ENCODE measurements at regions not wholly inside any gene's neighbourhood (a gene's known extent, or its start where the extent isn't known, plus 50 kb on each side); places are given as distances from the start of the nearest gene placed in this dataset.

DNA sequence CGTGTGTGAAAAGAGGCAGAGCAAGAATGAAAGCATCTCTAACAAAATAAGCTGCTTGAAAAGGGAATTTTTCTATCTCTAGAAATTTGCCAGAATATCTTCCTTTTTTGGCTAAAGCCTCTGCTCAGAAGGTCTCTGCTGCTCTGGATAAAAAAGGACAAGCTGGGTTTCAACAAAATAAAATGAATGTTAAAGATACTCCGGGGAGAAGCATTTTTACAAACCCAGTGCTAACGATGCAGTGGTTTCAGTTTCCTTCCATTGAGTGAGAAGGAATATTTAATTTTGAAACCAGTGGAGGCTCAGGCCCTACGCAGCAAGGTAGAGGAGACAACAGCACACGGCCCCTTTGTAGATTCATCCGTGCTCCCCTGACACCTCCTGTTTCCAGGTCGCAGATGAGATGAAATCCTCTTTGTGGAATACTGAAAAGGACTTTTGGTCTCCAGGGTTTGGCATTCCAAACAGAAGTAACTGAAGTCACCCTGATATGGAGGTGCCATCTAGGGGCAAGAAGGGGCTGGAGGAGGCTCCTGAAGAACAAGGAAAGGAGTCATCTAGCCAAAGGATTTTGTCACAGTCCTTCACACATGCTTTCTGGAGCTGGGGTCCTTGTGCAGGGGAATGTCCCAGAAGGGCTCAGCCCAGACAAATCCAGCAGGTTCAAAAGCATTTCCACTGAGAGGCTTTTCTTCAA, 65.7 kb upstream of the SYT6 start:
- H3K4me2 ChIP-seq (ENCODE audit: insufficient read depth, low read length): no peak overlapping the region
- no peak for FAIRE-seq
- no peak for ATAC-seq
- no peaks in the 10 kb centered on the region for H3K4me1 ChIP-seq (replicated peaks in 1 of 2; ENCODE audit: control insufficient read depth in 2 of 2, insufficient read depth in 2 of 2, low read length in 2 of 2)
- TF ChIP-seq POLR3G (IDR thresholded peaks at IDR 0.05; ENCODE audit: extremely low read depth, insufficient read length, insufficient replicate concordance) (no peak), MEF2D (tag; conservative IDR thresholded peaks at IDR 0.05; ENCODE audit: low read depth) (no peak), TGIF2 (CRISPR knock-in tag; IDR thresholded peaks at IDR 0.05) (no peak), BMI1 (IDR thresholded peaks at IDR 0.05; ENCODE audit: low read length) (no peak), MCM5 (IDR thresholded peaks at IDR 0.05; ENCODE audit: low read depth) (no peak), ZNF133 (CRISPR knock-in tag; IDR thresholded peaks at IDR 0.05) (no peak), ZNF699 (CRISPR knock-in tag; IDR thresholded peaks at IDR 0.05; ENCODE audit: insufficient replicate concordance) (no peak), NR3C1 (CRISPR knock-in tag; IDR thresholded peaks at IDR 0.05) (no peak), SETDB1 (IDR thresholded peaks at IDR 0.05; ENCODE audit: low read length) (no peak), NR2F6 (CRISPR knock-in tag; IDR thresholded peaks at IDR 0.05) (no peak), RAD21 (CRISPR knock-in tag; conservative IDR thresholded peaks at IDR 0.05 in 1 of 2, IDR thresholded peaks at IDR 0.05 in 1 of 2) (peak in 1 of 2 experiments; percentile 44; a peak in 2 of 4 replicates)
- TF ChIP-seq, protein P1, sequence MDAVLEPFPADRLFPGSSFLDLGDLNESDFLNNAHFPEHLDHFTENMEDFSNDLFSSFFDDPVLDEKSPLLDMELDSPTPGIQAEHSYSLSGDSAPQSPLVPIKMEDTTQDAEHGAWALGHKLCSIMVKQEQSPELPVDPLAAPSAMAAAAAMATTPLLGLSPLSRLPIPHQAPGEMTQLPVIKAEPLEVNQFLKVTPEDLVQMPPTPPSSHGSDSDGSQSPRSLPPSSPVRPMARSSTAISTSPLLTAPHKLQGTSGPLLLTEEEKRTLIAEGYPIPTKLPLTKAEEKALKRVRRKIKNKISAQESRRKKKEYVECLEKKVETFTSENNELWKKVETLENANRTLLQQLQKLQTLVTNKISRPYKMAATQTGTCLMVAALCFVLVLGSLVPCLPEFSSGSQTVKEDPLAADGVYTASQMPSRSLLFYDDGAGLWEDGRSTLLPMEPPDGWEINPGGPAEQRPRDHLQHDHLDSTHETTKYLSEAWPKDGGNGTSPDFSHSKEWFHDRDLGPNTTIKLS (IDR thresholded peaks at IDR 0.05; ENCODE audit: borderline replicate concordance, low read depth): no peak
- TF ChIP-seq, protein P2, sequence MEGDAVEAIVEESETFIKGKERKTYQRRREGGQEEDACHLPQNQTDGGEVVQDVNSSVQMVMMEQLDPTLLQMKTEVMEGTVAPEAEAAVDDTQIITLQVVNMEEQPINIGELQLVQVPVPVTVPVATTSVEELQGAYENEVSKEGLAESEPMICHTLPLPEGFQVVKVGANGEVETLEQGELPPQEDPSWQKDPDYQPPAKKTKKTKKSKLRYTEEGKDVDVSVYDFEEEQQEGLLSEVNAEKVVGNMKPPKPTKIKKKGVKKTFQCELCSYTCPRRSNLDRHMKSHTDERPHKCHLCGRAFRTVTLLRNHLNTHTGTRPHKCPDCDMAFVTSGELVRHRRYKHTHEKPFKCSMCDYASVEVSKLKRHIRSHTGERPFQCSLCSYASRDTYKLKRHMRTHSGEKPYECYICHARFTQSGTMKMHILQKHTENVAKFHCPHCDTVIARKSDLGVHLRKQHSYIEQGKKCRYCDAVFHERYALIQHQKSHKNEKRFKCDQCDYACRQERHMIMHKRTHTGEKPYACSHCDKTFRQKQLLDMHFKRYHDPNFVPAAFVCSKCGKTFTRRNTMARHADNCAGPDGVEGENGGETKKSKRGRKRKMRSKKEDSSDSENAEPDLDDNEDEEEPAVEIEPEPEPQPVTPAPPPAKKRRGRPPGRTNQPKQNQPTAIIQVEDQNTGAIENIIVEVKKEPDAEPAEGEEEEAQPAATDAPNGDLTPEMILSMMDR (IDR thresholded peaks at IDR 0.05 in 2 of 3, conservative IDR thresholded peaks at IDR 0.05 in 1 of 3; ENCODE audit: insufficient read depth in 2 of 3, low read depth in 1 of 3, low read length in 3 of 3): peak in 2 of 3 experiments; percentile 24 to 42; a peak in 2 of 6 replicates
- TF ChIP-seq, protein P3, sequence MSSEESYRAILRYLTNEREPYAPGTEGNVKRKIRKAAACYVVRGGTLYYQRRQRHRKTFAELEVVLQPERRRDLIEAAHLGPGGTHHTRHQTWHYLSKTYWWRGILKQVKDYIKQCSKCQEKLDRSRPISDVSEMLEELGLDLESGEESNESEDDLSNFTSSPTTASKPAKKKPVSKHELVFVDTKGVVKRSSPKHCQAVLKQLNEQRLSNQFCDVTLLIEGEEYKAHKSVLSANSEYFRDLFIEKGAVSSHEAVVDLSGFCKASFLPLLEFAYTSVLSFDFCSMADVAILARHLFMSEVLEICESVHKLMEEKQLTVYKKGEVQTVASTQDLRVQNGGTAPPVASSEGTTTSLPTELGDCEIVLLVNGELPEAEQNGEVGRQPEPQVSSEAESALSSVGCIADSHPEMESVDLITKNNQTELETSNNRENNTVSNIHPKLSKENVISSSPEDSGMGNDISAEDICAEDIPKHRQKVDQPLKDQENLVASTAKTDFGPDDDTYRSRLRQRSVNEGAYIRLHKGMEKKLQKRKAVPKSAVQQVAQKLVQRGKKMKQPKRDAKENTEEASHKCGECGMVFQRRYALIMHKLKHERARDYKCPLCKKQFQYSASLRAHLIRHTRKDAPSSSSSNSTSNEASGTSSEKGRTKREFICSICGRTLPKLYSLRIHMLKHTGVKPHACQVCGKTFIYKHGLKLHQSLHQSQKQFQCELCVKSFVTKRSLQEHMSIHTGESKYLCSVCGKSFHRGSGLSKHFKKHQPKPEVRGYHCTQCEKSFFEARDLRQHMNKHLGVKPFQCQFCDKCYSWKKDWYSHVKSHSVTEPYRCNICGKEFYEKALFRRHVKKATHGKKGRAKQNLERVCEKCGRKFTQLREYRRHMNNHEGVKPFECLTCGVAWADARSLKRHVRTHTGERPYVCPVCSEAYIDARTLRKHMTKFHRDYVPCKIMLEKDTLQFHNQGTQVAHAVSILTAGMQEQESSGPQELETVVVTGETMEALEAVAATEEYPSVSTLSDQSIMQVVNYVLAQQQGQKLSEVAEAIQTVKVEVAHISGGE (CRISPR knock-in tag; IDR thresholded peaks at IDR 0.05): peak in 1 of 3 experiments; percentile 7; a peak in 1 of 6 replicates
- in situ Hi-C loops (cut with MboI) (no loop called here), intact Hi-C loops (cut with micrococcal nuclease) (loop anchor here (10.0 kb wide), 1 partner anchor 245 kb away; the partner anchor contains the start of gene OLFML3)
- H3K9ac ChIP-seq (ENCODE audit: insufficient read depth in 1 of 2, low read depth in 2 of 2, low read length in 2 of 2): no peak overlapping the region
- no TSS peak for BruUV-seq (replicated peaks)
- H2AFZ ChIP-seq (ENCODE audit: low read depth, low read length): no peak overlapping the region
- H3K4me3 ChIP-seq: no peak overlapping the region
- peaks cover 2 to 18% of the 10 kb centered on the region in 2 experiments; a peak in 4 of 5 replicates for H3K27me3 ChIP-seq (ENCODE audit: control insufficient read depth in 2 of 2, insufficient read depth in 2 of 2, low read length in 2 of 2)
- no peak overlapping the region for H3K27ac ChIP-seq (ENCODE audit: extremely low read depth, low read depth, low read length)
- H4K20me1 ChIP-seq (replicated peaks; ENCODE audit: control insufficient read depth, insufficient read depth, low read length): no peaks in the 10 kb centered on the region
- no peaks in the 10 kb centered on the region for H3K79me2 ChIP-seq (ENCODE audit: control insufficient read depth, insufficient read depth, low read length)
- H3K36me3 ChIP-seq (ENCODE audit: control insufficient read depth, insufficient read depth, low read length): no peaks in the 10 kb centered on the region
- ChIA-PET CTCF (ENCODE audit: low intra/inter-chr PET ratio) (no interaction called here), POLR2A (interaction anchor here (0.8 kb wide), 1 partner anchor 12 kb away, joined by 3 read pairs; no protein-coding TSS in a partner anchor)
- H3K9me1 ChIP-seq (ENCODE audit: control insufficient read depth, insufficient read depth, low read length): no peaks in the 10 kb centered on the region
- DNase-seq (ENCODE audit: extremely low read depth in 1 of 4, low spot score in 3 of 4): peak in 2 of 4 experiments; percentile 12 to 18
- under 1% methylated on average over 7 of the region's 7 CpGs for WGBS (ENCODE audit: insufficient coverage, low coverage, missing lambda C conversion rate)
- H3K9me3 ChIP-seq (replicated peaks; ENCODE audit: control insufficient read depth, insufficient read depth, low read depth, low read length): no peaks in the 10 kb centered on the region

Measured in K562 (cell line).